HG03159 (cell line): ENCODE measurements at regions not wholly inside any gene's neighbourhood (a gene's known extent, or its start where the extent isn't known, plus 50 kb on each side); places are given as distances from the start of the nearest gene placed in this dataset.

Source experiments
- ATAC-seq: cut with Tn5 transposase; IDR thresholded peaks from one replicate; pipeline ENCODE4 v1.9.1; 2021; ENCODE audit warnings: mild to moderate bottlenecking, moderate library complexity; ENCODE audit not compliant: unreplicated experiment

DNA sequence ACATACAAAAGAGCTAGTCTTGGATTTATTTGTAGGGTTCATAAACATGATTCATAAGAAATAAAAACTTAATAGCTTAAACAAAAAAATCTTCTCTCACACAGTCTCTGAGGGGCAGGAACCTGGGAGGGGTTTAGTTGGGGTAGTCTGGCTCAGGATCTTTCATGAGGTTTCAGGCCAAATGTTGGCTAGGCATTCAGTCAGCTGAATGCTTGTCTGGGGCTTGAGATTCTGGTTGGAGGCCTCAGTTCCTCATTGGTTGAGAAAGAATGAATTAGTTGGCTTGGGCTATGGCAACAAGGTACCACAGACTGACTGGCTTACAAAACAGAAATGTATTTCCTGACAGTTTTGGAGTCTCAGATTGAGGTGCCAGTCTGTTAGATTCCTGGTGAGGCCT, 74.3 kb downstream of the ANKRD7 start:
- no peak for ATAC-seq

DNA sequence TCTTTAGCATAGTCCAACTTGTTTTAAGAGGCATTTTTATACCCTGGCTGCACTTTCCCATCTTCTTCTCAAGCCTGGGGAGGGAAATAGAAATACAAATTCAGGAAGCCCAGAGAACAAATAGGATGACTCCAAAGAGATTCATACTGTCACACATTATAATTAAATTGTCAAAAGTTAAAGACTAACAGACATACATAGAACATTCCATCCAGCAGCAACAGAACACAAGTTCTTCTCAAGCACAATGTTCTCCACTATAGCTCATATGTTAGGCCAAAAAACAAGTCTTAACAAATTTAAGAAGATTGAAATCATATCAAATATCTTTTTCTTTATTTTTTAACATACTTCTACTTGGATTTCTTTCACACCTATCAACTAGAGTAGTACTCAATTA, 75.7 kb downstream of the ANKRD7 start:
- ATAC-seq = no peak

DNA sequence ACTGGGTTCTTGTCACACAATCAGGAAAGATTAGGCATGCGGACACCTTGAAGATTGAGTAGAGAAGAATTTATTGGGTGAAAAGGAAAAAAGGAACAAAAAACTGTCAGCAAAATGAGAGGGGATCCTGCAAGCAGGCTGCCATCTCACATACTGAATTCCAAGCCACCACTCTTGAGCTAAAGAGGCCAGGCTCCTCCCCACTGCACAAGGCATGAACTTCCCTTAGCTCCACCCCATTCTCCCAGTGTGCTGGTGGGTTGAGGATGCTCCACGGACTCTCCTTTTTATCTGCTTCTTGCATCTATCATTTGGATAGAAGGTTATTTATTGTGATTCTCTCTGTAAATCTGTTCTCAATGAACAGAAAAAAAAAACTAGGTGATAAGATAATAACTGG, 79.6 kb downstream of the ANKRD7 start:
- ATAC-seq = no peak

DNA sequence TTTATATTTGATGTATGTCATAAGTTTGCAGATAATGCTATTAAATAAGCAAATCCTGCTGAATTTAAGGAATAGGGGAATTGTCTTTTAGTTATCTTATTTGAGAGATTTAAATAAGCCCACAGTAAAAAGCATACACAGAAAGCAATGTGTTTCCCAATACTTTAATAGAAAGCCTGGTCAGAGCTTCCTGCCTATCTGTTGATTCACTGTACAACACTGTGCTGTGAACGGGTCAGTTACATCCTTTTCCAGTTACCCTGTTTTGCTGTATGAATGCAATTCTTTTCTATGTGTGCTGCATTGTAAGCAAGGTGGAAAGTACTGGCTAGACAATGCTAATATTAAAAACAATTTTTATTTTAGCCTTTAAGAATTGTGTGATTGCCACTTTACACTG, 81.2 kb downstream of the ANKRD7 start:
- no peak for ATAC-seq

DNA sequence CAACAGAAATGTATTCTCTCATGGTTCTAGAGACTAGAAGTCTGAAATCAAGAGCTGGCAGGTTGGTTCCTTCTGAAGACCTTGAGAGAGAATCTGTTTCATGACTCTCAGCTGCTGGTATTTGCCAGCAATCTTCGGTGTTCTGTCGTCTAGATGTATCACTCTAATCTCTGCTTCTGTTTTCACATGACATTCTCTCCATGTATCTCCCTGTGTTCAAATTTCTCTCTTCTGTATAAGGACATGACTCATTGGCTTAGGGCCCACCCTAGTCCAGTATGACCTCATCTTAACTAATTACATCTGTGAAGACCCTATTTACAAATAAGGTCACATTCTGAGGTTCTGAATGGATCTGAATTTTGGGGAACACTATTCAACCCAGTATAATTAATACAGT, 82.3 kb downstream of the ANKRD7 start:
- no peak for ATAC-seq

DNA sequence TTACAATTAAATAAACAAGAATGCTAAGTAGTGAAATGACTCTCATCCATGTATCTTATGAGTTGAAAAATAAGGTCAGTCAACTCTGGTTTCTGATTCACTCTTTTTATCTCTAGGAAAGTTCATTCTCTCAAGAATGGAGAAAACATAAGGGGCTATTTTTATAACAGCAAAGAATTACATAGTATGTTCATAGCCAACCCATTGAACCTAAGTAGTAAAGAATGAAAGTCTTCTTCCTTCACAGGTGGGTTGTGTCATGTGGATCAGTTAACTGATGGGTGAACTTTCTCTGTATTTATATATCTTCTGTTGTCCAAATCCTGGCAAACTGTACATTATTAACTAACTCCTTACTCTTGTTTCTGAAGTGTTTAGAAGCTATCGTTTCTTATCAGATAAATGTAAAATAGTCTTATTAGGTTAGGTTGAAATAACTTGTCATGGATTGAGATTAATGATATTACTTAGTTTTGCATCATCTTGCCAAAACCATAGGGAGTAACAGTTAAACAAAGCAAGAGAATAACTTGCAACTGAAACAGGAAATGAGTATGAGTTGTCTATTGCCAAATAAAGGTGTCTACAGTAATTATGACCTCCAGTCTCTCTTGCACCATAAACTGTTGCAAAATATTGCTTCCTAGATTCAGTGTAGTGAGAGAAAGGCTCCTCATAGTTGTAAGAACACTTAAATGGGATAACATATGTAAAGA, 86.8 kb downstream of the ANKRD7 start:
- peak; percentile 87 for ATAC-seq

DNA sequence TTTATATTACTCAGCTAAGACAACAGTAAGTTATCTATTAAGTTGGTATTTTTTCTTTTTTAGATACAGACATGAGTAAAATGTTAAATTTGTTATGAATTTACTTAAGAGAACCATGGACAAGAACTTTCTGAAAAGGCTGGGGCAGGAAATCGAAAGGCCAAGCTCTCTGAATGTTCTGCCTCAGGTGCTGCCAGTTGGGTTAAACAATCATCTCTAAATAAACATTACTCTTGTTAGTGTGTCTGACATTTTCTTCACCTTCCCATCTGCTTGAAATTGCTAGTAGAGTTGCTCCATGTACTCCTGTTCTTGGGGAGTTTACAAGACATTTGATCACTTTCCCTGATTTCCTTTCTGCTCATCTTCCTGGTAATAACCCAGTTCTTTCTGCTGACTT, 87.5 kb downstream of the ANKRD7 start:
- no peak for ATAC-seq

DNA sequence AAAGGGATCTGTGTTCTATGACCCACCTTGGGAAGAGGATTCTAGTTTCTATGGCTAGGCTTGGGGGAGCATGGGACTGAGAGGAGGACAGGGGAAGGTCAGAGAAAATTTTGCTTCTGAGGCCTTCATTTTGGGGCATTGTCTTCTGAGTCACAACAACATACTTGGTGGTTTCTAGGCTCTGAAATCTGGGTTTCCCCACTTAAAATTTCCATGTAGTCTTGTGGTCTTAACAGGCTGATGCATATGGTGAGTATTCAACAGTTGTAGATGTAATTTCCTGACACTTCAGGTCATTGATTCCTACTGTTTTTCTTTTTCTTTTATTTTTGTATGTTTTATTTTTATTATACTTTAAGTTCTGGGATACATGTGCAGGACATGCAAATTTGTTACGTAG, 88.5 kb downstream of the ANKRD7 start:
- peak; percentile 63 for ATAC-seq

DNA sequence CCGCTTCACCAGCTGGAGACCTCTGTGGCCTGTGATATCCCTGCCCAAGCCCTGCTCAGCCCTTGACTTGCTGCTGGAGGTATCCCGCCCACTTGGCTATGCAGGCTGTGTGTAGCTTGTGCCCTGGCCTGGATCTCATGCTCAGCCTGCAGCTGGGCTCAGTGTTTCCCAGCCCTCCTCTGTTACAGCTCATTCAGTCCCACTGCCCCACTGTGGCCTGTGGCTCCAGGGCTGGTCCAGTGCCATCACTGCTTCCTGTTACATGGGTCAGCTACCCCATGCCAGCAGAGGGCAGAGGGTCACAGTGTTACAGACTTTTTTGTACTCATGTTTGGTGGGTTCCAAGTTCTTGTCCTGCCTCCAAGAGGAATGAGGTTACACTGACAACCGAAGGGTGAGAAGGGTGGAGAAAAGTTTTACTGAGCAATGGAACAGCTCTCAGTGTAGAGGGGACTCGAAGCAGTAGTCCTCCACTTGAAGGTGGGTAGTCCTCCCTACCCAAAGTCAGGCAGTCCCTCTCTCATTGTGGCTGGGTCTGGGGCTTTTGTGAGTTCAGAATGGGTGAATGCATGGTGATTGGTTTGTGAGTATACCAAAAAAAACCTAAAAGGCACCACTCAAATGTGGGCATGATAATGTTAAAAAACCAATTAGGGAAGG, 100.4 kb downstream of the ANKRD7 start:
- no peak for ATAC-seq

DNA sequence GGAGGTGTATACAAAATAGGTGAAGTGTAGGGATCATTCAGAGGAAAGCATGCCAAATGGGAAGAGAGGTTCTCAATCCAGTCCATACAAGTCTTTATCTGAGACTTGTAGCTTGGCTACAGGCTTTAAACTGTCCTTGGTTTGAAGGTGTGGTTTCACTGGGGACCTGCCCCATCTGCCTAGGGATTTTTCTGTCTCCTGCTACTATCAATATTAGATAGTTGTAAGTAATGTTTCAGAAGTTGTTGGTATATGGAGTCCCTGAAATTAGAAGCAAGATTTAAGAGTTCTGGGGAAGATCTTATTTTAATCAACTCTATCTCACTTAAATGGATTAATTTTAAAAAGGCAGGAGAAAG, 100.9 kb downstream of the ANKRD7 start:
- ATAC-seq = no peak

DNA sequence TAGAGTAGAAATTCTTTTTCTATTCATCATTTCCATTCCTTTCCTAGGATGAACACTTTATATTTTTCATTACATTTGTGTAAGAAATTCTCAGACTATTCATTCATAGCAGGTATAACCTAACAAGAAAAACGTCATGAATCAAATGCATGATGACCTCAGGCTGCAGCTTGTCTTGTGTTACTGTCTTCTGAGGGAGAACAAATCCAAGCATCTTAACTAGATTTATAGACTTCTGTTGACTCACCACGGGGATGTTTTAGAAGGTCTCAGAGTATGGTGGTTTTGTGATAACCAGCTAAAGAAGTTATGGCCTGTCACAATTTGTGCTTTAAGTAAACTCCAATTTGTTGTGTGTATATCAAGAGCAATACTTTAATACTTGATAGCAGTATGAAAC, 102.7 kb downstream of the ANKRD7 start:
- no peak for ATAC-seq

DNA sequence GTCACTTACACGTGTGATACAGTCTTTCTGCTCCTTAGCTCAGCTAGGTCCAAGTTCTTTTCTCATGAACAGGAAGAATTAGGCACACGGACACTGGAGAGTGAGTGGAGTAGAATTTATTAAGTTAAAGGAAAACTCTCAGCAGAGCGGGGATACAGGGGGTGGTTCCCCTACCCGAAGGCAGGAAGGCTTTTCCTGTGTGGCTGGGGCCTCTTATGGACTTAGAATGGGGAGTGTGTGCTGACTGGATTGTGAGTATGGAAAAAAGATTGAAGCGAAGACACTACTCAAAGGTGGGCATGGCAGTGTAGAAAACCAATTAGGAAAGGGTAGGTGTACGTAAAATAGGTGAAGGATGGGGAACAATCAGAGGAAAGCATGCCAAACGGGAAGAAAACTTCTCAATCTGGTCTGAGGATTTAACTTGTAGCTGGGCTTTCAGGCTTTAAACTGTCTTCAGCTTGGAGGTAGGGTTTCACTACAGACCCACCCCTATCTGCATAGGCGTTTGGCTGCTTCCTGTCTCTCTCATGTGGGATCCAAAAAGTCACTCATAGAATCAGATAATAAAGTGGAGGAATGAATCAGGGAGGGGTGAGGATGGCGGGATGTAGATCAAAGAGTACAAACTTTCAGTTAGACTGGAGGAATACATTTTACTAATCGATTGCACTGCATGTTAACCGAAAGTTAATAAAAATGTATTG, 104.2 kb downstream of the ANKRD7 start:
- no peak for ATAC-seq

DNA sequence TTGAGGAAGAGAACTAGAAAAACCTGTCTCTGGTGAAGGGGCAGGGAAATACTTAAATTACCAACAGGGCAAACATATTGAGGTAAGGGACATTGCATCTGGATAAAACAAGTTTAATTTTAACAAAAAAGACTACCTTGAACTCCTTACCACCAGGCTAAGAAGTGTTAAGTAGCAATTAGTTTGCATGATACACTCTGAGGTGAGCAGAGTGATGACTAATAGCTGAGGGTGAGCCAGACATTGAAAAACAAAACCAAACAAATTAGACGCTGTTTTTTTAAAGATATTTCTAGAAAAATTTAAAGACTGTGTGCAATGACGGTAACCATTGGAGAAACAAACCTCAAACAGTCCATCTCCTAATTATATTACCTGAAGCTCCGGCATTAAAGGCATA, 105.9 kb downstream of the ANKRD7 start:
- no peak for ATAC-seq

DNA sequence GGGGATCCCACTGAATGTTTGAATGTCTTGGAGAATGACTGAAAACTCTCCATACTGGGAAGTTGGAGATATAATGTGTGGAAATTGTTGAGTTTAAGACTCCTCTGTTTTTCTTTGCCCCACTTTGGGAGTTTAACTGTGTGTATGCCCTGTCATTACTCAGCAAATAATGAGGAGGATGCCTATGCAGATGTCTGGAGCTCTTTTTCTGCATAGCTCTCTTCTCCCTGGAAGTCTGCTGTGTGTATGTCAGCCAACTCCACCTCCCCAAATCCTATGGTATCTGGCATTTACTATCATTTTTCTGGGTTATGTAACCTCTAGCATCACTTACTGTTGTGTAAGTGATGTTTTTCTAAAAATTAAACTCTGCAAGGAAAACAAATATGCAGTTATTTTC, 122.2 kb downstream of the ANKRD7 start:
- ATAC-seq = no peak

DNA sequence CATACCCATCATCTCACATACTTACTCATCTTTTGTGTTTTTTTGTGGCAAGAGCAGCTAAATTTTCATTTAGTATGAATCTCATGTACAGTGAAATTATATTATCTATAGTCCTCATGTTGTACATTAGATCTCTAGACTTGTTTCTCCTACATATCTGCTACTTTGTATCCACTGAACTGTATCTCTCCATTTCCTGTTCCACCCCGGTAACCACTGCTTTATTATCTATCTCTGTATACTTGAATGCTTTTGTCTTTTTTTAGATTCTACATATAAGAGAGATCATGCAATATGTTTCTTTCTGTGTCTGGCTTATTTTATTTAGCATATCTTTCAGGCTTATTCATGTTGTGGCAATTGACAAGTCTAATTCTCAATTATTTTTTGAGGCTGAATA, 125.1 kb downstream of the ANKRD7 start:
- no peak for ATAC-seq

DNA sequence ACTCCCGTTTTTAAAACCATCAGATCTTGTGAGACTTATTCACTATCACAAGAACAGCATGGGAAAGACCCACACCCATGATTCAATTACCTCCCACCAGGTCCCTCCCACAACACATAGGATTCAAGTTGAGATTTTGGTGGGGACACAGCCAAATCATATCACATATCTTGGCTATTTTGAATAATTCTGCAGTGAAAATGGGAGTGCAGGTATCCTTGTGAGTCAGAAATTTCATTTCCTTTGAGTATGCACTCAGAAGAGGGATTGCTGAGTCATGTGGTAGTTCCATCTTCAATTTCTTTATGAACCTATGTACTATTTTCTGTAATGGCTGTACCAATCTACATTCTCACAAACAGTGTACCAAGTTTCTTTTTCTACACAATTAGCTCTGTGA, 125.8 kb downstream of the ANKRD7 start:
- no peak for ATAC-seq

DNA sequence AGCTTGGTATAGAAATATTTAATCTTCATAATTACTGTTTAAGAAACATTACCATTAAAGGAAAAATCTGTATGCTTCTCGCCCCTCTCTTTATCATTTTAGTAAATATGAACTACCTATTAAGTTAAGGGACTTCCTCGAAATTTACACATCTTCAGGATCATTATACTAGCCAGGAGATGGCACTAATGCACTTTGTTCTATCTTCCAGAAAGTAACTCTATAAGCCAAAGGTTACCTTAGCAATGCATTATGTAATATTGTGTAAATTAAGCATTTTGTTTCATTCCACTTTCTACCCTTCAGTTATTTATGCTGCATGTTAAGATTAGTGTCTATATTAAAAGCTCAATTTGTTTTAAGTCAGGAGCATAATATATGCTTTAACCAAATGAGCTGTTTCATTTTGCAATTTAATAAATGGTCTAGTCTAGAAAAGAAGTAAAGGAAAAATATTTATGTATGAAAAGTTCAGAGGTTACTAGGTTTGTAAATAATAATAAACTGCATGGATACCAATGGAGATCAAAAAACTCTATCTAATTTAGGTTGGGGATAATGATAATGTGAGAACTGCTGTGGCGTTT, 128.5 kb downstream of the ANKRD7 start:
- ATAC-seq = peak; percentile 57

DNA sequence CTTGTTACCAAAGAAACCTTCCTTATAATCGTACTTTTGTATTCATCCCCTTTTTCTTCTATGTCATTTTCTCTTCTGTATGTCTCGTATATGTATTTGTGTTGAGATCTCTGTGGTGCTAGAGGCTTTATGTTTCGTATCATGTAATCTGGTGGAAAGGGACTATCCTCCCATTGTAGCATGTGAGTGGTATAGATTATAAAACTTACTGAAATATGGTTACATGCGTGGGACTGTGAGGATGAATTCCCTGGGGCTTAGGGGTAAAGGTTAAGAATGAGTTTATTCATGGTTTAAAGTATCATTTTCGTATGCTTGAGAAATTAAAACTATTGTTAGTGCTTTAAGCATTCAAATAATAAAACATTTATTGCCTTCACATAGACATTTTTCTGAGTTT, 141.9 kb downstream of the ANKRD7 start:
- no peak for ATAC-seq

DNA sequence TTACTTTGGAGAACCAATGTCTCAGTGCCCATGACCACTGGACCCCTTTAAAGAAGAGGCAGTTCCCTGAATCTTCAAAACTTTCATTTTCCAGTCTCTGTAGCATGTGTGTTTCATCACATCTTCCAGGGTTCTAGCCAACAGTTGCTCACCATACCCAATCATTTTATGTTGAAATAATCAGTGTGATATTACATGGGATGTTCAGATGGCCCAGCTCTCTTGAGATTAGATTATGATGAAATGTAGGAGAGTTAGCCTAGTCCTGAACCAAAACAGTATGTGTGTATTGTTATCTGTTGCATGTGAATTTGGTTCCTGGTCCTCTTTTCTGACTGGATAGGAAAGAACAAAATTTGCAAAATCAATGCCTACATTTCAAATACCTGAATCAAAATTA, 144.5 kb downstream of the ANKRD7 start:
- no peak for ATAC-seq

DNA sequence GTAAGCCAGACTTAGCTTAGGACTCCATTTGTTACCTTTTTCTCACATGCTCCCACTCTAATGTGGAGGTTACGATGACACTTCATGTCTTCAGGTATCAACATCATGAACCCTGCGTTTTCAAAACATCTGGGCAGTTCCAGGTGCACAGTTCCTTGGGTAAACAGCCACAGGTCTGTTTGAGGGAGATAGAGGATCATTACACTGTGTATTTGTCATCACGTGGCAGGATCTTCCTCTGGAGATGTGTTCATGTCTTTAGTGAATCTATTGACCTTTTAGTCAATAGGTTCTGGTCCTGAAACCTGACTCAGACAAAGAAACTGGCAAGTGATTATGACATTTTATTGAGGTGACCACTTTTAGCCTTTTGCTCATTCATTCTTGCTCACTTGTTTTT, 145.5 kb downstream of the ANKRD7 start:
- ATAC-seq = no peak

DNA sequence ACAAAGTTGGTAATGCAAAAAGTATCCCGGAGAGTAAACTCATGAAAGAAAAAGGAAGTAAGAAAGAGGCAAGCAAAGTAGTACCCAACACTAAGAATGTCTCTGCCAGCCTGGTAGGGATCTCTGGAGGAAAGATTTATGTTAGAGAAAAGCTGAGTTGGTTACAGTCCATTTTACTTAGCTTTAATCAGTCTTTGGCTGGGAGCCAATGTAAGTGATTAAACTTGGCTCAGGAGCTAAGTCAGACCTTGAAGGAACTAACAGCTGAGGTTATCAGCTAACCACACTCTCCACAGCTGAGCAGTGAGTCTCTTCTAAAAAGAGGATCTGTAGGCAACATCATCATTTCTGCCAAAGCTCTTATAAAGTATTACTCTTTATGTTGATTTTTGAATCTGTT, 148.0 kb downstream of the ANKRD7 start:
- ATAC-seq = peak; percentile 60

DNA sequence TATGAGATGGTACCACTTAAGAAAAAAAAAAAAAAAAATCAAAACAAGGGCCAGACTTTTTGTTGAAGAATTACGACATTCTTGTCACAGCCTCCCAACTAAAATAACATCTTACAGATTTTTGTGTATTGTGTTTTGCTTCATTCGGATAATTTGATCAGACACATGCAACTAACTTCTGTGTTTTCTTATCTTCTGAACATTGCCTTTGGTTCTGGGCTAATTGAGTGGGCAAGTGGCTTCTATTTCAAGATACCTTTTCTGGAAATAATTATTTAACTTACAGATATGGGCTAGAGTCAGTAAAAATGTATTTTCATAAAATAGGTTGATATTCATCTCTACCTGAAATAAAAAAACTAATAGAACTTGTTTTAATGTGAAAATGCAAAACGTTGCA, 165.1 kb downstream of the ANKRD7 start:
- no peak for ATAC-seq
